ENCODE measurements at regions not wholly inside any gene's neighbourhood (a gene's known extent, or its start where the extent isn't known, plus 50 kb on each side); places are given as distances from the start of the nearest gene placed in this dataset.

- H3K27me3 ChIP-seq (ENCODE audit: control insufficient read depth, insufficient read depth, low read length): no peaks in the 10 kb centered on the region
- DNase-seq (ENCODE audit: low read depth, low spot score): no peak
- H3K36me3 ChIP-seq (ENCODE audit: control insufficient read depth, insufficient read depth, low read length): no peaks in the 10 kb centered on the region
- H3K4me3 ChIP-seq (ENCODE audit: low read length): no peak overlapping the region
- H3K9me3 ChIP-seq (ENCODE audit: control insufficient read depth, insufficient read depth, low read length): no peaks in the 10 kb centered on the region
- 100% methylated on average over 1 of the region's 2 CpGs for WGBS (ENCODE audit: insufficient coverage, insufficient read length)
- peaks cover 5% of the 10 kb centered on the region; the same call in 1 of the 2 replicates for H3K4me1 ChIP-seq (ENCODE audit: control insufficient read depth, insufficient read depth, low read length)
- no peak overlapping the region for H3K27ac ChIP-seq (ENCODE audit: low read length)
Observed at GRCh38 chr3:23076437-23076836, 126.7 kb upstream of the UBE2E2 start.

- Histone ChIP-seq H3K4me3 (ENCODE audit: low read length) (no peak overlapping the region), H3K4me1 (ENCODE audit: control insufficient read depth, insufficient read depth, low read length) (peaks cover 4% of the 10 kb centered on the region; the same call in 1 of the 2 replicates), H3K27me3 (ENCODE audit: control insufficient read depth, insufficient read depth, low read length) (no peaks in the 10 kb centered on the region), H3K36me3 (ENCODE audit: control insufficient read depth, insufficient read depth, low read length) (no peaks in the 10 kb centered on the region), H3K27ac (ENCODE audit: low read length) (no peak overlapping the region), H3K9me3 (ENCODE audit: control insufficient read depth, insufficient read depth, low read length) (no peaks in the 10 kb centered on the region)
- no peak for DNase-seq (ENCODE audit: low read depth, low spot score)
- WGBS (ENCODE audit: insufficient coverage, insufficient read length): no CpG with 5 or more reads among the region's 4 CpGs
Observed at GRCh38 chr3:23077126-23077525, 126.0 kb upstream of the UBE2E2 start.

GRCh38 chr3:23078735-23079134, 124.4 kb upstream of the UBE2E2 start:
- DNase-seq (ENCODE audit: low read depth, low spot score): no peak
- H3K4me3 ChIP-seq (ENCODE audit: low read length): no peak overlapping the region

GRCh38 chr3:23079976-23080375, 123.2 kb upstream of the UBE2E2 start:
- Histone ChIP-seq H3K4me3 (ENCODE audit: low read length) (no peak overlapping the region), H3K27me3 (ENCODE audit: control insufficient read depth, insufficient read depth, low read length) (no peaks in the 10 kb centered on the region), H3K4me1 (ENCODE audit: control insufficient read depth, insufficient read depth, low read length) (peaks cover 4% of the 10 kb centered on the region; the same call in 1 of the 2 replicates), H3K36me3 (ENCODE audit: control insufficient read depth, insufficient read depth, low read length) (no peaks in the 10 kb centered on the region), H3K27ac (ENCODE audit: low read length) (no peak overlapping the region), H3K9me3 (ENCODE audit: control insufficient read depth, insufficient read depth, low read length) (no peaks in the 10 kb centered on the region)
- no peak for DNase-seq (ENCODE audit: low read depth, low spot score)
- no CpG with 5 or more reads among the region's 7 CpGs for WGBS (ENCODE audit: insufficient coverage, insufficient read length)

More at GRCh38 chr3:23078735-23079134, 124.4 kb upstream of the UBE2E2 start:
- Histone ChIP-seq H3K27ac (ENCODE audit: low read length) (no peak overlapping the region), H3K4me1 (ENCODE audit: control insufficient read depth, insufficient read depth, low read length) (peaks cover 4% of the 10 kb centered on the region; the same call in 1 of the 2 replicates), H3K36me3 (ENCODE audit: control insufficient read depth, insufficient read depth, low read length) (no peaks in the 10 kb centered on the region), H3K27me3 (ENCODE audit: control insufficient read depth, insufficient read depth, low read length) (no peaks in the 10 kb centered on the region), H3K9me3 (ENCODE audit: control insufficient read depth, insufficient read depth, low read length) (no peaks in the 10 kb centered on the region)
- no CpG with 5 or more reads among the region's 6 CpGs for WGBS (ENCODE audit: insufficient coverage, insufficient read length)

GRCh38 chr3:23083701-23084100, 119.4 kb upstream of the UBE2E2 start:
- Histone ChIP-seq H3K36me3 (ENCODE audit: control insufficient read depth, insufficient read depth, low read length) (no peaks in the 10 kb centered on the region), H3K4me1 (ENCODE audit: control insufficient read depth, insufficient read depth, low read length) (peaks cover 4% of the 10 kb centered on the region; the same call in 1 of the 2 replicates), H3K4me3 (ENCODE audit: low read length) (no peak overlapping the region), H3K27ac (ENCODE audit: low read length) (no peak overlapping the region), H3K27me3 (ENCODE audit: control insufficient read depth, insufficient read depth, low read length) (no peaks in the 10 kb centered on the region), H3K9me3 (ENCODE audit: control insufficient read depth, insufficient read depth, low read length) (no peaks in the 10 kb centered on the region)
- DNase-seq (ENCODE audit: low read depth, low spot score): no peak
- no CpG with 5 or more reads among the region's 4 CpGs for WGBS (ENCODE audit: insufficient coverage, insufficient read length)

- H3K36me3 ChIP-seq (ENCODE audit: control insufficient read depth, insufficient read depth, low read length): no peaks in the 10 kb centered on the region
- H3K4me1 ChIP-seq (ENCODE audit: control insufficient read depth, insufficient read depth, low read length): peaks cover 4% of the 10 kb centered on the region; the same call in 1 of the 2 replicates
- H3K9me3 ChIP-seq (ENCODE audit: control insufficient read depth, insufficient read depth, low read length): no peaks in the 10 kb centered on the region
- no peak for DNase-seq (ENCODE audit: low read depth, low spot score)
- no peaks in the 10 kb centered on the region for H3K27me3 ChIP-seq (ENCODE audit: control insufficient read depth, insufficient read depth, low read length)
- no peak overlapping the region for H3K4me3 ChIP-seq (ENCODE audit: low read length)
- no peak overlapping the region for H3K27ac ChIP-seq (ENCODE audit: low read length)
Observed at GRCh38 chr3:23084367-23084766, 118.8 kb upstream of the UBE2E2 start.

GRCh38 chr3:23085261-23085660, 117.9 kb upstream of the UBE2E2 start:
- Histone ChIP-seq H3K4me3 (ENCODE audit: low read length) (no peak overlapping the region), H3K4me1 (ENCODE audit: control insufficient read depth, insufficient read depth, low read length) (no peaks in the 10 kb centered on the region), H3K36me3 (ENCODE audit: control insufficient read depth, insufficient read depth, low read length) (no peaks in the 10 kb centered on the region), H3K9me3 (ENCODE audit: control insufficient read depth, insufficient read depth, low read length) (no peaks in the 10 kb centered on the region), H3K27me3 (ENCODE audit: control insufficient read depth, insufficient read depth, low read length) (no peaks in the 10 kb centered on the region), H3K27ac (ENCODE audit: low read length) (no peak overlapping the region)
- DNase-seq (ENCODE audit: low read depth, low spot score): no peak
- WGBS (ENCODE audit: insufficient coverage, insufficient read length): no CpG with 5 or more reads among the region's 1 CpG

- no peak overlapping the region for H3K27ac ChIP-seq (ENCODE audit: low read length)
- no CpG with 5 or more reads among the region's 4 CpGs for whole genome bisulfite sequencing (ENCODE audit: insufficient coverage, insufficient read length)
- no peaks in the 10 kb centered on the region for H3K4me1 ChIP-seq (ENCODE audit: control insufficient read depth, insufficient read depth, low read length)
- H3K36me3 ChIP-seq (ENCODE audit: control insufficient read depth, insufficient read depth, low read length): no peaks in the 10 kb centered on the region
- H3K4me3 ChIP-seq (ENCODE audit: low read length): no peak overlapping the region
- H3K9me3 ChIP-seq (ENCODE audit: control insufficient read depth, insufficient read depth, low read length): no peaks in the 10 kb centered on the region
- no peaks in the 10 kb centered on the region for H3K27me3 ChIP-seq (ENCODE audit: control insufficient read depth, insufficient read depth, low read length)
- no peak for DNase-seq (ENCODE audit: low read depth, low spot score)
Observed at GRCh38 chr3:23086331-23086730, 116.8 kb upstream of the UBE2E2 start.

GRCh38 chr3:23086831-23087230, 116.3 kb upstream of the UBE2E2 start:
- H3K27me3 ChIP-seq (ENCODE audit: control insufficient read depth, insufficient read depth, low read length): no peaks in the 10 kb centered on the region
- no peaks in the 10 kb centered on the region for H3K4me1 ChIP-seq (ENCODE audit: control insufficient read depth, insufficient read depth, low read length)
- no CpG with 5 or more reads among the region's 2 CpGs for WGBS (ENCODE audit: insufficient coverage, insufficient read length)

GRCh38 chr3:23094412-23094811, 108.7 kb upstream of the UBE2E2 start:
- Histone ChIP-seq H3K27ac (ENCODE audit: low read length) (no peak overlapping the region), H3K9me3 (ENCODE audit: control insufficient read depth, insufficient read depth, low read length) (no peaks in the 10 kb centered on the region), H3K36me3 (ENCODE audit: control insufficient read depth, insufficient read depth, low read length) (no peaks in the 10 kb centered on the region), H3K27me3 (ENCODE audit: control insufficient read depth, insufficient read depth, low read length) (no peaks in the 10 kb centered on the region), H3K4me3 (ENCODE audit: low read length) (no peak overlapping the region), H3K4me1 (ENCODE audit: control insufficient read depth, insufficient read depth, low read length) (no peaks in the 10 kb centered on the region)
- 100% methylated on average over 1 of the region's 5 CpGs for WGBS (ENCODE audit: insufficient coverage, insufficient read length)
- DNase-seq (ENCODE audit: low read depth, low spot score): no peak

More at GRCh38 chr3:23086831-23087230, 116.3 kb upstream of the UBE2E2 start:
- H3K27ac ChIP-seq (ENCODE audit: low read length): no peak overlapping the region
- no peak for DNase-seq (ENCODE audit: low read depth, low spot score)
- no peak overlapping the region for H3K4me3 ChIP-seq (ENCODE audit: low read length)
- no peaks in the 10 kb centered on the region for H3K36me3 ChIP-seq (ENCODE audit: control insufficient read depth, insufficient read depth, low read length)
- H3K9me3 ChIP-seq (ENCODE audit: control insufficient read depth, insufficient read depth, low read length): no peaks in the 10 kb centered on the region

- Histone ChIP-seq H3K27me3 (ENCODE audit: control insufficient read depth, insufficient read depth, low read length) (no peaks in the 10 kb centered on the region), H3K27ac (ENCODE audit: low read length) (no peak overlapping the region), H3K36me3 (ENCODE audit: control insufficient read depth, insufficient read depth, low read length) (no peaks in the 10 kb centered on the region), H3K9me3 (ENCODE audit: control insufficient read depth, insufficient read depth, low read length) (no peaks in the 10 kb centered on the region), H3K4me1 (ENCODE audit: control insufficient read depth, insufficient read depth, low read length) (no peaks in the 10 kb centered on the region), H3K4me3 (ENCODE audit: low read length) (no peak overlapping the region)
- no CpG with 5 or more reads among the region's 4 CpGs for WGBS (ENCODE audit: insufficient coverage, insufficient read length)
- DNase-seq (ENCODE audit: low read depth, low spot score): no peak
Observed at GRCh38 chr3:23094890-23095462, 108.2 kb upstream of the UBE2E2 start.
